Fibroblast of lung (primary cell): ENCODE measurements at regions not wholly inside any gene's neighbourhood (a gene's known extent, or its start where the extent isn't known, plus 50 kb on each side); places are given as distances from the start of the nearest gene placed in this dataset.

Source experiments
- DNase-seq, 2 donors: peaks; one replicate each; pipeline versions ENCODE4 v3.0.0 to v3.0.0-alpha.2; 2010; ENCODE audit warnings: low read depth in 2 of 2
- H2AFZ ChIP-seq: 2 replicates; pipeline ENCODE4 v1.5.1; 2012; ENCODE audit warnings: low read length, control low read depth, inconsistent platforms
- H3K27ac ChIP-seq: 2 replicates; pipeline ENCODE4 v1.5.1; 2011; ENCODE audit warnings: low read length, control low read depth; ENCODE audit not compliant: insufficient read depth
- H3K27me3 ChIP-seq: 2 replicates; pipeline ENCODE4 v1.5.1; 2011; ENCODE audit warnings: mild to moderate bottlenecking, low read length; ENCODE audit not compliant: control insufficient read depth, insufficient read depth
- H3K36me3 ChIP-seq: 2 replicates; pipeline ENCODE4 v1.5.1; 2011; ENCODE audit warnings: low read length; ENCODE audit not compliant: control insufficient read depth, insufficient read depth
- H3K4me1 ChIP-seq: 2 replicates; pipeline ENCODE4 v1.5.1; 2011; ENCODE audit warnings: low read length; ENCODE audit not compliant: control insufficient read depth, insufficient read depth; ENCODE audit errors: extremely low read depth
- H3K4me2 ChIP-seq: 2 replicates; pipeline ENCODE4 v1.5.1; 2011; ENCODE audit warnings: low read length, control low read depth; ENCODE audit not compliant: insufficient read depth; ENCODE audit errors: extremely low read depth
- H3K4me3 ChIP-seq, 4 experiments: fragments of 200-600 bp in 1 of 4; sonication (generic) in 1 of 4; replicated peaks in 1 of 4; 2 replicates each; pipeline ENCODE4 v1.5.1; 2011 to 2016; ENCODE audit warnings: low read length in 4 of 4, low read depth in 3 of 4, mild to moderate bottlenecking in 3 of 4, control low read depth in 2 of 4, inconsistent platforms in 1 of 4, mixed read lengths in 1 of 4; ENCODE audit not compliant: insufficient read depth in 1 of 4; ENCODE audit errors: control extremely low read depth in 1 of 4
- H3K79me2 ChIP-seq: 2 replicates; pipeline ENCODE4 v1.5.1; 2012; ENCODE audit warnings: mild to moderate bottlenecking, low read length, inconsistent platforms; ENCODE audit not compliant: control insufficient read depth, insufficient read depth
- H3K9ac ChIP-seq: 2 replicates; pipeline ENCODE4 v1.5.1; 2011; ENCODE audit warnings: mild to moderate bottlenecking, low read length, control low read depth; ENCODE audit not compliant: insufficient read depth
- H3K9me3 ChIP-seq: 2 replicates; pipeline ENCODE4 v1.5.1; 2012; ENCODE audit warnings: low read depth, low read length; ENCODE audit not compliant: control insufficient read depth, insufficient read depth
- H4K20me1 ChIP-seq: 2 replicates; pipeline ENCODE4 v1.5.1; 2011; ENCODE audit warnings: low read length; ENCODE audit not compliant: control insufficient read depth, insufficient read depth; ENCODE audit errors: extremely low read depth
- CTCF ChIP-seq, 2 donors: IDR thresholded peaks in 1 of 2; conservative IDR thresholded peaks in 1 of 2; 1 replicate in 1 of 2; 2 replicates in 1 of 2; pipeline ENCODE4 v1.5.1; 2011 to 2012; ENCODE audit warnings: low read length in 2 of 2, control low read depth in 1 of 2, inconsistent platforms in 1 of 2, low read depth in 1 of 2, mild to moderate bottlenecking in 1 of 2
- EZH2 ChIP-seq: IDR thresholded peaks from 2 replicates; pipeline ENCODE4 v1.5.1; 2012; ENCODE audit warnings: low read length, control low read depth, mild to moderate bottlenecking; ENCODE audit errors: missing control alignments

DNA sequence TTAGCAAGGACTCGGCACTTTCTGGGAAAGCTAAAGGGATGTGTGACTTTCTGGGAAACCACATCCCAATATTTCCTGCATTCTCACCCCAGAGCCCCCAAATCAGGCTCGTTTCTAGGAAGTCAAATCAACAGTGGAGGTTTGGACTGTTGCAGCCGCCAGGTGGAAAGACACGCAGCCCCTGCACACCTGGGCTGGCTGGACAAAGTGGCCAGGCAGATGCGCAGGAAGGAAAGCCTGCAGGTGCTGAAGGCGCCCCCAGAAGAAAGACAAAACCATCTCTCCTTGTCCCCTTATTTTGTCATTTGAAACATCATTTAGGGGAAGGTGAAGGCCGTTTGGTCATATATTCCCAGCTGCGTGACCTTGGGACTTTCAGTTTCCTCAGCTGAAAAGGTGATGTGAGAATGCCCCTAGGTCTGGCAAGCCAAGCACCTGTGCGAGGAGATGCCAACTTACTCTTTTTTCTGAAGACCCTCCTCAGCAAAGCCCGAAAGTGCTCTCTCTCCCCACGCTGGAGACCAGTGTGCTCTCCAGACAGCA is 97.9 kb upstream of the CPEB4 start:
- no peak overlapping the region for H3K4me3 ChIP-seq
- no peak overlapping the region for H2AFZ ChIP-seq
- DNase-seq: no peak
- no peaks in the 10 kb centered on the region for H4K20me1 ChIP-seq
- no peaks in the 10 kb centered on the region for H3K27me3 ChIP-seq
- no peak overlapping the region for H3K9ac ChIP-seq
- H3K4me1 ChIP-seq: no peaks in the 10 kb centered on the region
- H3K27ac ChIP-seq: no peak overlapping the region
- no peaks in the 10 kb centered on the region for H3K36me3 ChIP-seq
- H3K4me2 ChIP-seq: no peak overlapping the region
- no peaks in the 10 kb centered on the region for H3K9me3 ChIP-seq
- H3K79me2 ChIP-seq: no peaks in the 10 kb centered on the region
- no peak for TF ChIP-seq EZH2
- TF ChIP-seq CTCF (conservative IDR thresholded peaks at IDR 0.05 in 1 of 2, IDR thresholded peaks at IDR 0.05 in 1 of 2; ENCODE audit: low read depth in 1 of 2, low read length in 2 of 2): no peak

GRCh38 chr5:173790836-173791546 is 97.2 kb upstream of the CPEB4 start:
- no peak overlapping the region for H2AFZ ChIP-seq
- H3K79me2 ChIP-seq: no peaks in the 10 kb centered on the region

DNA sequence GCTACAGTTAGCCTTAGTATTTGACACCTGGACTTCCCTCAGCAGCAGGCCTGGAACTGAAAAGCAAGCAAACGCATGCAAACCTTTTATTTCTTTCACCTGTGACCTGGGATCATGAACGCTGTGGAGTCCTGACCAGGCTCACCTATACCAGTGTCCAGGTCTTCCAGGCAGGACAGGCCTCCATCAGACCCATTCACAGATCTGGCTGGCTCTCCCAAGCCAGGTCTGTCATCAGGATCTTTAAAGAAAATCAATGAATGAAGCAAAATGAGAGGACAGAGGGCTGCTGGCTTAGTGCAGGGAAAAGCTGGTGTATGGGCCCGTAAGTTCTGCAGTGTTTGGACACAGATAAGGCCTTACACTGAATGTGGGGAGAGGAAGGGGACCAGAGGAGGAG is 96.3 kb upstream of the CPEB4 start:
- Histone ChIP-seq H3K4me2 (no peak overlapping the region), H3K4me1 (no peaks in the 10 kb centered on the region), H4K20me1 (no peaks in the 10 kb centered on the region), H3K27me3 (no peaks in the 10 kb centered on the region), H3K79me2 (no peaks in the 10 kb centered on the region), H2AFZ (no peak overlapping the region), H3K36me3 (no peaks in the 10 kb centered on the region), H3K27ac (no peak overlapping the region), H3K9ac (no peak overlapping the region), H3K4me3 (no peak overlapping the region), H3K9me3 (no peaks in the 10 kb centered on the region)
- TF ChIP-seq EZH2 (no peak), CTCF (conservative IDR thresholded peaks at IDR 0.05 in 1 of 2, IDR thresholded peaks at IDR 0.05 in 1 of 2; ENCODE audit: low read depth in 1 of 2, low read length in 2 of 2) (no peak)
- no peak for DNase-seq

More at GRCh38 chr5:173790836-173791546, 97.2 kb upstream of the CPEB4 start:
- H3K27ac ChIP-seq: no peak overlapping the region
- H3K4me2 ChIP-seq: no peak overlapping the region
- no peaks in the 10 kb centered on the region for H3K9me3 ChIP-seq
- H3K36me3 ChIP-seq: no peaks in the 10 kb centered on the region
- H3K4me1 ChIP-seq: no peaks in the 10 kb centered on the region
- TF ChIP-seq CTCF (conservative IDR thresholded peaks at IDR 0.05 in 1 of 2, IDR thresholded peaks at IDR 0.05 in 1 of 2; ENCODE audit: low read depth in 1 of 2, low read length in 2 of 2): no peak
- TF ChIP-seq EZH2: no peak
- H3K27me3 ChIP-seq: no peaks in the 10 kb centered on the region
- no peaks in the 10 kb centered on the region for H4K20me1 ChIP-seq
- no peak overlapping the region for H3K9ac ChIP-seq
- H3K4me3 ChIP-seq: no peak overlapping the region
- no peak for DNase-seq
